Natural killer cell (primary cell): ENCODE measurements at regions not wholly inside any gene's neighbourhood (a gene's known extent, or its start where the extent isn't known, plus 50 kb on each side); places are given as distances from the start of the nearest gene placed in this dataset.

Experiments
- ATAC-seq, 3 donors: fragments of 150-1000 bp in 2 of 3; fragments of 200-7000 bp in 1 of 3; cut with Tn5 transposase; 1 replicate in 1 of 3; 2 replicates in 2 of 3; pipeline ENCODE4 v1.10.0; 2021; ENCODE audit warnings: mild to moderate bottlenecking in 2 of 3, moderate library complexity in 2 of 3
- DNase-seq, 2 donors: peaks; one replicate each; pipeline versions ENCODE4 v3.0.0 to v3.0.0-alpha.2; 2013 to 2021; ENCODE audit warnings: mixed read lengths in 1 of 2
- H3K27ac ChIP-seq: one replicate; pipeline ENCODE4 v1.5.1; 2013; ENCODE audit warnings: mild to moderate bottlenecking, low read length
- H3K27me3 ChIP-seq: one replicate; pipeline ENCODE4 v1.6.1; 2013; ENCODE audit warnings: low read length; ENCODE audit not compliant: control insufficient read depth, insufficient read depth
- H3K36me3 ChIP-seq: one replicate; pipeline ENCODE4 v1.6.1; 2013; ENCODE audit warnings: low read length; ENCODE audit not compliant: control insufficient read depth, insufficient read depth
- H3K4me1 ChIP-seq: one replicate; pipeline ENCODE4 v1.6.1; 2013; ENCODE audit warnings: low read length; ENCODE audit not compliant: control insufficient read depth, insufficient read depth
- H3K4me3 ChIP-seq: one replicate; pipeline ENCODE4 v1.5.1; 2013; ENCODE audit warnings: low read length
- H3K9me3 ChIP-seq: one replicate; pipeline ENCODE4 v1.6.1; 2013; ENCODE audit warnings: low read length; ENCODE audit not compliant: control insufficient read depth, insufficient read depth
- H3K27ac Mint-ChIP-seq, 2 donors: one replicate each; pipeline ENCODE4 v1.8.0; 2022; ENCODE audit warnings: mild to moderate bottlenecking in 2 of 2, mixed read lengths in 2 of 2, moderate library complexity in 1 of 2
- H3K27me3 Mint-ChIP-seq, 2 donors: one replicate each; pipeline ENCODE4 v1.8.0; 2022; ENCODE audit warnings: low read depth in 2 of 2, mixed read lengths in 2 of 2
- H3K36me3 Mint-ChIP-seq: one replicate; pipeline ENCODE4 v1.8.0; 2022; ENCODE audit warnings: mixed read lengths
- H3K4me1 Mint-ChIP-seq, 2 donors: one replicate each; pipeline ENCODE4 v1.8.0; 2022; ENCODE audit warnings: mixed read lengths in 2 of 2
- H3K4me3 Mint-ChIP-seq: one replicate; pipeline ENCODE4 v1.8.0; 2022; ENCODE audit warnings: mild to moderate bottlenecking, moderate library complexity, mixed read lengths
- H3K9me3 Mint-ChIP-seq, 2 donors: one replicate each; pipeline ENCODE4 v1.8.0; 2022; ENCODE audit warnings: mixed read lengths in 2 of 2
- CTCF ChIP-seq: fragments of 200-600 bp; IDR thresholded peaks from one replicate; pipeline ENCODE4 v1.8.0; 2022; ENCODE audit warnings: antibody characterized with exemption
- WGBS: methylation state at CpG from one replicate; pipeline ENCODE4 v1.1.7; 2013; ENCODE audit warnings: missing lambda C conversion rate; ENCODE audit not compliant: insufficient coverage; 5-methylcytosine and 5-hydroxymethylcytosine counted together
- intact Hi-C: fragments of 100-400 bp; cut with micrococcal nuclease; formaldehyde crosslinking; loops from one replicate; pipeline ENCODE4 v1.14.2; 2022

GRCh38 chr12:78269620-78270019 is 438.9 kb downstream of the NAV3 start:
- no peak overlapping the region for H3K4me3 ChIP-seq
- H3K27me3 ChIP-seq: no peaks in the 10 kb centered on the region
- 71% methylated on average over 1 of the region's 1 CpG for WGBS
- Mint-ChIP-seq H3K4me3 (no peak overlapping the region), H3K27me3 (no peaks in the 10 kb centered on the region), H3K4me1 (no peaks in the 10 kb centered on the region), H3K27ac (no peak overlapping the region), H3K9me3 (peaks cover 3 to 11% of the 10 kb centered on the region in 2 donors), H3K36me3 (no peaks in the 10 kb centered on the region)
- H3K27ac ChIP-seq: no peak overlapping the region
- intact Hi-C loops: no loop called here
- no peak for TF ChIP-seq CTCF
- ATAC-seq (no peak), DNase-seq (no peak)
- H3K4me1 ChIP-seq: no peaks in the 10 kb centered on the region
- no peaks in the 10 kb centered on the region for H3K36me3 ChIP-seq
- no peaks in the 10 kb centered on the region for H3K9me3 ChIP-seq

- H3K27me3 ChIP-seq: no peaks in the 10 kb centered on the region
- H3K36me3 ChIP-seq: no peaks in the 10 kb centered on the region
- DNase-seq (no peak), ATAC-seq (no peak)
- no peaks in the 10 kb centered on the region for H3K4me1 Mint-ChIP-seq
- no peak overlapping the region for H3K4me3 Mint-ChIP-seq
- no peaks in the 10 kb centered on the region for H3K36me3 Mint-ChIP-seq
- H3K27ac Mint-ChIP-seq: no peak overlapping the region
- intact Hi-C loops: no loop called here
- H3K9me3 Mint-ChIP-seq: peaks cover 7 to 17% of the 10 kb centered on the region in 2 donors
- WGBS: no CpG with 5 or more reads among the region's 3 CpGs
- H3K4me1 ChIP-seq: no peaks in the 10 kb centered on the region
- H3K27me3 Mint-ChIP-seq: no peaks in the 10 kb centered on the region
- TF ChIP-seq CTCF: no peak
- no peaks in the 10 kb centered on the region for H3K9me3 ChIP-seq
- H3K4me3 ChIP-seq: no peak overlapping the region
- H3K27ac ChIP-seq: no peak overlapping the region
Measured at GRCh38 chr12:78271546-78271945, 440.9 kb downstream of the NAV3 start.

- H3K9me3 ChIP-seq: peaks cover 22% of the 10 kb centered on the region
- no peaks in the 10 kb centered on the region for H3K27me3 ChIP-seq
- Mint-ChIP-seq H3K9me3 (peaks cover 11 to 30% of the 10 kb centered on the region in 2 donors), H3K36me3 (peaks cover 12% of the 10 kb centered on the region), H3K4me1 (no peaks in the 10 kb centered on the region), H3K27ac (no peak overlapping the region), H3K27me3 (no peaks in the 10 kb centered on the region), H3K4me3 (no peak overlapping the region)
- WGBS: no CpG with 5 or more reads among the region's 2 CpGs
- no peaks in the 10 kb centered on the region for H3K36me3 ChIP-seq
- no peak for ATAC-seq
- no peaks in the 10 kb centered on the region for H3K4me1 ChIP-seq
- TF ChIP-seq CTCF: no peak
- intact Hi-C loops: no loop called here
- H3K27ac ChIP-seq: no peak overlapping the region
- no peak for DNase-seq
- no peak overlapping the region for H3K4me3 ChIP-seq
Measured at GRCh38 chr12:78275886-78276285, 445.2 kb downstream of the NAV3 start.

- Histone ChIP-seq H3K4me1 (no peaks in the 10 kb centered on the region), H3K9me3 (peaks cover 22% of the 10 kb centered on the region), H3K4me3 (no peak overlapping the region), H3K27ac (no peak overlapping the region), H3K27me3 (no peaks in the 10 kb centered on the region), H3K36me3 (no peaks in the 10 kb centered on the region)
- DNase-seq (no peak), ATAC-seq (no peak)
- H3K9me3 Mint-ChIP-seq: peaks cover 20 to 29% of the 10 kb centered on the region in 2 donors
- intact Hi-C loops: no loop called here
- no peak for TF ChIP-seq CTCF
- H3K27ac Mint-ChIP-seq: no peak overlapping the region
- 95% methylated on average over 2 of the region's 2 CpGs for WGBS
- no peaks in the 10 kb centered on the region for H3K27me3 Mint-ChIP-seq
- H3K4me1 Mint-ChIP-seq: no peaks in the 10 kb centered on the region
- H3K36me3 Mint-ChIP-seq: peaks cover 12% of the 10 kb centered on the region
- no peak overlapping the region for H3K4me3 Mint-ChIP-seq
Measured at GRCh38 chr12:78278706-78279190, 448.1 kb downstream of the NAV3 start.
